ENCODE measurements at regions not wholly inside any gene's neighbourhood (a gene's known extent, or its start where the extent isn't known, plus 50 kb on each side); places are given as distances from the start of the nearest gene placed in this dataset.

- Mint-ChIP-seq H3K27me3 (ENCODE audit: low read depth, poor library complexity) (peaks cover 19% of the 10 kb centered on the region), H3K4me3 (no peak overlapping the region), H3K36me3 (ENCODE audit: low read depth) (no peaks in the 10 kb centered on the region), H3K4me1 (peaks cover 15% of the 10 kb centered on the region), H3K9me3 (peaks cover 31% of the 10 kb centered on the region), H3K27ac (no peak overlapping the region)
- TF ChIP-seq, protein P1, sequence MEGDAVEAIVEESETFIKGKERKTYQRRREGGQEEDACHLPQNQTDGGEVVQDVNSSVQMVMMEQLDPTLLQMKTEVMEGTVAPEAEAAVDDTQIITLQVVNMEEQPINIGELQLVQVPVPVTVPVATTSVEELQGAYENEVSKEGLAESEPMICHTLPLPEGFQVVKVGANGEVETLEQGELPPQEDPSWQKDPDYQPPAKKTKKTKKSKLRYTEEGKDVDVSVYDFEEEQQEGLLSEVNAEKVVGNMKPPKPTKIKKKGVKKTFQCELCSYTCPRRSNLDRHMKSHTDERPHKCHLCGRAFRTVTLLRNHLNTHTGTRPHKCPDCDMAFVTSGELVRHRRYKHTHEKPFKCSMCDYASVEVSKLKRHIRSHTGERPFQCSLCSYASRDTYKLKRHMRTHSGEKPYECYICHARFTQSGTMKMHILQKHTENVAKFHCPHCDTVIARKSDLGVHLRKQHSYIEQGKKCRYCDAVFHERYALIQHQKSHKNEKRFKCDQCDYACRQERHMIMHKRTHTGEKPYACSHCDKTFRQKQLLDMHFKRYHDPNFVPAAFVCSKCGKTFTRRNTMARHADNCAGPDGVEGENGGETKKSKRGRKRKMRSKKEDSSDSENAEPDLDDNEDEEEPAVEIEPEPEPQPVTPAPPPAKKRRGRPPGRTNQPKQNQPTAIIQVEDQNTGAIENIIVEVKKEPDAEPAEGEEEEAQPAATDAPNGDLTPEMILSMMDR (IDR thresholded peaks at IDR 0.05) = no peak
- no peak for DNase-seq
These were observed 149.2 kb downstream of the BCOR start for GRCh38 chrX:39948582-39948981.

GRCh38 chrX:39950018-39950688 lies 147.6 kb downstream of the BCOR start:
- Mint-ChIP-seq H3K27ac (no peak overlapping the region), H3K9me3 (peaks cover 25% of the 10 kb centered on the region), H3K27me3 (ENCODE audit: low read depth, poor library complexity) (peaks cover 24% of the 10 kb centered on the region), H3K36me3 (ENCODE audit: low read depth) (no peaks in the 10 kb centered on the region), H3K4me3 (no peak overlapping the region), H3K4me1 (peaks cover 28% of the 10 kb centered on the region)
- TF ChIP-seq, protein P1 (IDR thresholded peaks at IDR 0.05) = no peak
- no peak for DNase-seq

DNA sequence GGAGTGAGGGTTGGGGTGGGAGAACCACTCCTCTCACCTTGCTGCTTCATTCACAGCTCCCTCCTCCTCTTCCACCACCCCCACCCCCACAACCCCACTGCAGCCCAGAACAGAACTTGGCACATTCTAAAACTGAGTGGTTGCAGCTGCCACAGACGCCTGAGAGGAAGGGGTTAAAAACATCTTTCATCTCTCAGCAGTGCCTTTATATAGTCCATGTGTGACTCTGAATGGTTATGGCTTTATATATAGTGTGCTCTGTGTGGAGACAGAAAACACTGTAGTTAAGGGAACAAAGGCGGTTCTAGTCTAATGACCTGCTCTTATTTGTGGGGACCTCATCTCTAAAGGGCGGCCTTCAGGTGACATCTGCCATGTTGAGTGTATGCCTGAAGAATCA lies 144.8 kb downstream of the BCOR start:
- Mint-ChIP-seq H3K27me3 (ENCODE audit: low read depth, poor library complexity) (peaks cover 21% of the 10 kb centered on the region), H3K4me3 (no peak overlapping the region), H3K4me1 (peaks cover 37% of the 10 kb centered on the region), H3K36me3 (ENCODE audit: low read depth) (no peaks in the 10 kb centered on the region), H3K27ac (no peak overlapping the region), H3K9me3 (peaks cover 37% of the 10 kb centered on the region)
- TF ChIP-seq, protein P1 (IDR thresholded peaks at IDR 0.05) = no peak
- no peak for DNase-seq

DNA sequence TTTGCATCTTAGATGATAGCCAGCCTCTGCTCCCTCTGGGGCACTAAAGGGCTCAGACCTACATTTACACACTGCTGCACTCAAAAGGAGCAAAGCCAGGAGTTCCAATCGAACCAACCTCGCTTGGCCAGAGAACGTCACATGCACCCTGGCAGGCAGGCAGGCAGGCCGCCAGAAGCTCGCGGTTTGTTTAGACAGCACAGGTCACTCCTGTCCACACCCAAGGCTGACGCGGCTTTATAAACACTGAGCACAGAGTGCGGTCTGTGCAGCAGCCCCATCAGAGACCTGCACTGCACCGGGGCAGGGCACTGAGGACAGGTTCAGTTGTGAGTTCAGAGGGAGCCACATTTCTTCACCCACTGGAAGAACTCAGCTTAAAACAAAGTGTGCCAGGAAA lies 143.9 kb downstream of the BCOR start:
- DNase-seq = no peak
- Mint-ChIP-seq H3K27ac (no peak overlapping the region), H3K4me1 (peaks cover 31% of the 10 kb centered on the region), H3K27me3 (ENCODE audit: low read depth, poor library complexity) (peaks cover 27% of the 10 kb centered on the region), H3K9me3 (peaks cover 42% of the 10 kb centered on the region), H3K36me3 (ENCODE audit: low read depth) (no peaks in the 10 kb centered on the region), H3K4me3 (no peak overlapping the region)
- TF ChIP-seq, protein P1 (IDR thresholded peaks at IDR 0.05) = no peak

DNA sequence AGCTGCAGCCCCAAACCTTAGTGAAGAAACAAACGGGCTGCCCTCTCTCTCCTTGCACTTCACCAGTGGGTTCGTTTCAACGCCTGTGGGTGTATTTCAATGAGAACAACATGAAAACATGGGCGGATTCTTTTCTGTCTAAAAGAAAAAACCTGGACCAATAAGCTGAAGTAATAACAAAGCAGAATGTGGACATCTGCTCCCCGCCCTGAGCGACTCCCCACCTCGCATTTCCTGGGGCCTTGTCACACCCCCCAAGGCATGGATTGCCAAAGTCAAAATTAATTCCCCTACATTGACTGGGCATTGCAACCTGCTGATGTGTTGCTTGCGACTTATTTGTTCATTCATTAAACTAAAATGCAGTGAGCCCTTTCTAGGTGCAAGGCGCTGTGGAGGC lies 142.9 kb downstream of the BCOR start:
- no peak for DNase-seq
- Mint-ChIP-seq H3K9me3 (peaks cover 43% of the 10 kb centered on the region), H3K27ac (no peak overlapping the region), H3K4me1 (peaks cover 28% of the 10 kb centered on the region), H3K27me3 (ENCODE audit: low read depth, poor library complexity) (peaks cover 31% of the 10 kb centered on the region), H3K36me3 (ENCODE audit: low read depth) (no peaks in the 10 kb centered on the region), H3K4me3 (no peak overlapping the region)
- TF ChIP-seq, protein P1 (IDR thresholded peaks at IDR 0.05) = no peak

GRCh38 chrX:39955625-39956024 lies 142.1 kb downstream of the BCOR start:
- DNase-seq = no peak
- TF ChIP-seq, protein P1 (IDR thresholded peaks at IDR 0.05) = no peak

More at GRCh38 chrX:39955625-39956024, 142.1 kb downstream of the BCOR start:
- Mint-ChIP-seq H3K36me3 (ENCODE audit: low read depth) (no peaks in the 10 kb centered on the region), H3K27ac (no peak overlapping the region), H3K4me3 (no peak overlapping the region), H3K4me1 (peaks cover 28% of the 10 kb centered on the region), H3K27me3 (ENCODE audit: low read depth, poor library complexity) (peaks cover 36% of the 10 kb centered on the region), H3K9me3 (peaks cover 41% of the 10 kb centered on the region)

Measured in nephron progenitor cell (in vitro differentiated cells).